ENCODE measurements at regions not wholly inside any gene's neighbourhood (a gene's known extent, or its start where the extent isn't known, plus 50 kb on each side); places are given as distances from the start of the nearest gene placed in this dataset.
"Not testable (repeated sequence)": the region's sequence is repeated elsewhere in the genome, so short reads cannot be mapped to it uniquely, and the experiment has no call there.

GRCh38 chr2:198279026-198279425 lies 474.6 kb downstream of the PLCL1 start:
- no peak for DNase-seq

DNA sequence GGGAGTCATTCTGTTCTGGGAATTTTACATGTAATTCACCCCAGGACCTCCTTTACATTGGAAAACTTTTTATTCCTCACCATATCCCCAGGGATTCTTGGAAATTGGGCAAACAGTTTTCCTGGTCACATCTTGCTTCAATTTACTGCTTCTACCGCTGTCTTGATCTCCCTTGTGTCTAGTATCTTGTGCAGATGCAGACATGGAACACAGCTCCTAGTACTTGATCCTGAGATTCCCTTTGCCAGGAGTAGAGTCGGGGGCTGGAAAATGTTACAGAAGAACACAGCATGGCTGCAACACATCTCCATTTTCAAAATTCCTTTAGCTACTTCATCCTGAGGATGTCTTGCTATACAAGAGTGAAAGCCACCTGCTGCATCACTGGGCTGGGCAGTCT lies 472.8 kb downstream of the PLCL1 start:
- DNase-seq = no peak

DNA sequence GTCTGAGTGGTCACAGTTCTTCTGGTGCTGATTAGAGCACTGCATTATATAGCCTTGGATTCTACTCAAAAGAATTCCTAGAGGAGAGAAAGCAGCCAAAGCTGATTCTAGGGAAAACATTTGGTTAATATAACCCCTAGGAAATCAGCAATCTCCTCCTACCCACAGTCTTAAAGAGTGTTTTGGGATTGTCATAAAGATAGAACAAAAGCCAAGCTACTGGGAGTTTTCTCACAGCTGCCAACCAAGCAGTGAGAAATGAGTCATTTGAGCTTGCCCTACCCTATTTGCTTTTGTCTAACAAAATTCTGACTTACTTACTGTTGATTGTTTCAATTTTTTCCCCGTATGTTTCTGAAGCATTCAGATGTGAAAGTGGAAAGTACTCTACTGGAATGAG lies 469.3 kb downstream of the PLCL1 start:
- no peak for DNase-seq

DNA sequence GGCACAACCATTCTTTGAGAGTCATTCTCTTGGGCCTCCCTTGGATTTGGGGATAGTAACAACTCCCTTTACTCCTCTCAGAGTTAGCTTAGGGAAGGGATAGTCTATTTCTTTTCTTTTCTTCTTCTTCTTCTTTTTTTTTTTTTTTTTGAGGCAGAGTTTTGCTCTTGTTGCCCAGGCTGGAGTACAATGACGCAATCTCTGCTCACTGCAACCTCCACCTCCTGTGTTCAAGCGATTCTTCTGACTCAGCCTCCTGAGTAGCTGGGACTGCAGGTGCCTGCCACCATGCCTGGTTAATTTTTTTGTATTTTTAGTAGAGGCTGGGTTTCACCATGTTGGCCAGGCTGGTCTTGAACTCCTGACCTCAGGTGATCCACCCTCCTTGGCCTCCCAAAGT lies 465.8 kb downstream of the PLCL1 start:
- not testable (repeated sequence) for DNase-seq

- DNase-seq = no peak
Observed at GRCh38 chr2:198268519-198268918, 464.1 kb downstream of the PLCL1 start.

- DNase-seq = no peak
Observed at GRCh38 chr2:198259496-198259895, 455.1 kb downstream of the PLCL1 start.

DNA sequence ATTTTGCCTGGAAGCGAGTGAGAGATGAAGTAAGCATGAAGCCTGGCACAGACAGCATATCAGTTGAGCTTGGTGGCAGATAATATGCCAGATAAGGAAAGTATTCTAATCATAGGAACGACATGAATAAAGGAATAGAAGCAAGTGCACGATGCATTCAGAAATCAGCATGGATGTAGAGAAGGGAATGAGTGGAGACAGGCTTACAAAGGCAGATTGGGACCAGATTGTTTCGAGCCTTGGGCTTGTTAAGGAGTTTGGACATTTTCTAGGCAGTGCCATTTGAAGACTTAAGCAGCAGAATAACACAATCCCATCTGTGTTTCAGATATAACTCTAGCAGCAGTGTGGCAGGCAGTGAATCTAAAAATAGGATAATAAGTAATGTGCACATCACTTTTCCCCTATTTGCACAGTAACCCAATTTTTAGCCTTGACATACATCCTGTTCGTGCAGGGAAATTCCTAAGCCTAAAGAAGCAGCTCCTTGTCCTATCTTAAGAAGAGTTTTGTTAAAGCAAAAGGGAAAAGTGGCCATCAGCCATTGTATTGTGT lies 450.2 kb downstream of the PLCL1 start:
- DNase-seq = no peak

GRCh38 chr2:198253995-198254394 lies 449.6 kb downstream of the PLCL1 start:
- no peak for DNase-seq

GRCh38 chr2:198252472-198252871 lies 448.1 kb downstream of the PLCL1 start:
- no peak for DNase-seq

- DNase-seq = no peak
Observed at GRCh38 chr2:198242093-198242492, 437.7 kb downstream of the PLCL1 start.

GRCh38 chr2:198238429-198238828 lies 434.0 kb downstream of the PLCL1 start:
- DNase-seq = no peak

DNA sequence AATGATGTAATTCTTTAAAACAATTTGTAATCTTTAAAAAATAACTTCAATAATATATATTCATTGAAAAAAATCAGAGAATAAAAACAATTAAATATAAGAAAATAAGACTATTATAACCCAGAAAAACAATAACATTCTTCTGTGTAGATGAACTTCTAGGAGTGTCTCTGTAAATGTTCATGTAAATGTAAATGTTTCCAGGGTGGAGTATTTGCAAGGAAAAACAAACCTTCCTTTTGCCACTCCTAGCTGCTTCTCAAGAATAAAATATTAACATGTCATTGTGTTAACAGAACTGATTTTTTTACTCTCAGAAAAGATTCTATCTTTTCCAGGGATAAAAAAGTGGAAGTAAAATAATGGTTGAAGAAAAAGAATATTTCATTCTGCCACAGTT lies 431.9 kb downstream of the PLCL1 start:
- no peak for DNase-seq

DNA sequence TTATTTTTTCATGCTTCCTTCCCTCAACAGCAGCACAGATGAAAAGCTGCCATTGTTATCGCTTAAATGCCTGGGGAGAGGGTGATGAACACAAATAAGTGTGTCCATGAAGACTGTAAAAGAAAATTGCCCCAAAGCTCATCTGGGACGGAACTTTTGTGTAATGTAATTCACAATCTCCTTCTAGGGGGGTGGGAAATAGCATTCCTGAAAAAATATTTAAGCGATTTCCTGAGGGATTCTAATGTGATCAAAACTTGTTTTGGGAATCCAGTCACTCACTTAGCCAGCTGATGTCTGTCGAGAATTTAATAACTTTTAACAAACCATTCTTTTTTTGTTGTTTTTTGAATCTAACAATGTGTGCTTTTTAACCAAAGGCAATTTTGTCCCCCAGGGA lies 427.9 kb downstream of the PLCL1 start:
- DNase-seq = no peak

DNA sequence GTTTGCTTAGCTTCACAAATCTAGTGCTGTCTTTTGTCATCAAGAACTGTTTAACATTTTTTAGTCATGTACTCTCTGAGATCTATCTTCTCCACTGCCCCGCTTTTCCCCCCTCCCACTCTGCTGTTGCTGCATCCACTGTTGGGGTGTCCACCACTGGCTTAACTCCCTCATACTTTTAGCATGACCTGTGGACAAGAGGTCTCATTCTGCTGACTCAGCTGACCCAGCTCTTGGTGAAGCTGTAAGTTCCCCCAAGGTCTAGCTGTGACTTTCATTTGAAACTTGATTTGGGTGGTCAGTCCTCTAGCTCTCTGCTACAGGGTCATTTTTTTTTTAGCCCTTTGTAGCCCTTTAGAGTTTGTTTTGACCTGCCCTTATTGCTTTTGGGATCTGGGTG lies 427.2 kb downstream of the PLCL1 start:
- DNase-seq = no peak

DNA sequence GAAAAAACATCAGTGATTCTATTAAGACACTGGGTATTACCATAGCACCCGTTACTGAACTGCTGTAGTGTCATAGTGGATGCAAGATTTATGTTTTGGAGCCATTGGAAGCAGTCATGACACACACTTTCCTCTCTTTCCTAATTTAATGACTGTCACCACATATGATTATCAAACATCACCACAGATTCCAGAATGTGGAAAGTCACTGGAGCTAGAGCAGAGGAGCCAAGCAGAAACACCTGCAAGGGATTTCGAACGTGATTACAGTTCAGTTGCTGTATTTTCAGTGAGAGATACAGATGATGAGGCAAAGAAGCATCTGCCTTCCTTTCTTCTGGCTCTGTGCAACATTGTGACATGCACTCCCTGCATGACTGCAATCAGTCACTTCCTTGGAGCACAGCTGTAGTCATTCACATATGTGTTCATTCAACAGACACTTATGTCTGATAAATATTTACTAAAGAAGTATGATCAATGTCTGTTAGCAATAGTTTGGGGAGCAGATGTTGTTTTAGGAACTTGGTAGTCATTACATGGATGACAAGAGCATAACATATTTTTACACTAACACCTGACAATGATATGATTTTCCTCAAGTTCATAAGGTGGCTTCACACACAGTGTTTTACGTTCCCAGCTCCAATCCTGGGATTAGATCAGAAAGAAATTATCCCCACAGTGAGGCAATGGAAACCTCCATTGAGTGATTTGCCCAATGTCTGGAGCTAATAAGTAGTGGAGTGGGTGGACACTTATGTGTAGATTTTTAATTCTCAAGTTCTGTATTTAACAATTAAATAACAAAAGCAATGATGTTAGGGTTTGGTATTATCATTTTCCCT lies 416.6 kb downstream of the PLCL1 start:
- DNase-seq = no peak

- no peak for DNase-seq
Observed at GRCh38 chr2:198219292-198219691, 414.9 kb downstream of the PLCL1 start.

- DNase-seq = no peak
Observed at GRCh38 chr2:198214114-198214596, 409.8 kb downstream of the PLCL1 start.

DNA sequence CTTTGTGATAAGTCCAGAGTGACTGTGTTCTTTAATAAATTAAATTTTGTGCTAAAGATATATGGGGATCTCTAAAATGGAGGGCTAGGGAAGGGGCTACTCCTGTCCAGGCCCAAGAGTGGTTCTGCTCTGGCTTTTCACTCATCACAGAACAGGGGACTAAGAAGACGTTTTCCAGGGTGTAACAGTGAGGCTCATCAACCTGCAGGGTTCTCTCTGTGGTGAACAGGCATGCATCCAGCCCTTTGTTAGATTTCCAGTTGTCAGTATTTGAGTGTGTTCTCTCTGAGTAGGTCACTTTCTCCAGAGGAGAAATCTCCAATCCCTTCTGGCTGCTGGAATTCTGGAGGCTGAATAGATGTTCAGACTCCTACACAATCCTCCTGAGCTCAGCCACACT lies 408.9 kb downstream of the PLCL1 start:
- DNase-seq = no peak

- DNase-seq = no peak
Observed at GRCh38 chr2:198211706-198212105, 407.3 kb downstream of the PLCL1 start.

DNA sequence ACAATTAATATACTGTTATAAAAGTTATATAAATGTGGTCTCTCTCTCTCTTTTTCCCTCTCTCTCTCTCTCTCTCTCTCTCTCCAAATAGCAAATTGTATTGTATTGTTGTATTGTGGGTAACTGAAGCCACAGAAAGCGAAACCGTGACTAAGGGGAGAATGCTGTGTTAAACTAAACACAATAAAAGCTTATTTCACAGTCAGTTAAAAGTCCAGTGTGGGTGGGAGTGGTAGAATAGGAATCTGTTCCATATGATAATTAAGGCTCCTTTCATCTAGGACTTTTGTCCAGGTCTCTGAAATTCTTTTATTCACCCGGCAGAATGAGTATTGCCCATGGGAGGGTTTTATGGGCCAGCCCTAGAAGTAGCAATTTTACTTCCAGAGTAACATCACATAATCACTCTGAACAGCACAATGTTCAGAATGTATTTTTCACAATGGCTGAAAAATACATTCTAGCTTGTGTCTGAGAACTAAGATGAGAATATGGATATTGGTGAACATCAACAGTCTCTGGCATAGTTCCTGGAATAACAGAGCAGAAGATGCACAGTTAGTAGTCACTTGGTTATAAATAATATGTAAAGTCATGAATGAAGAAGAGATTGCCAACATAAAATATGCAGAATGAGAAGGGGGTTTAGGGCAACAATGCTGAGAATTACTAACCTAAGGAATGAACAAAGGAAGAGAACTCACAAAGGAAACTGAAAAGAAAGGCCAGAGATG lies 399.1 kb downstream of the PLCL1 start:
- DNase-seq = no peak

Data from CD4-positive, alpha-beta T cell treated with Interleukin-12 subunit alpha and Interleukin-12 subunit beta, for 1 hour (primary cell).